HCT116 (cell line): ENCODE measurements at regions not wholly inside any gene's neighbourhood (a gene's known extent, or its start where the extent isn't known, plus 50 kb on each side); places are given as distances from the start of the nearest gene placed in this dataset.

Experiments used
- ATAC-seq: fragments of 200-7000 bp; cut with Tn5 transposase; 2 replicates; pipeline ENCODE4 v1.9.1; 2020; ENCODE audit warnings: mild to moderate bottlenecking, moderate library complexity
- BruUV-seq: library from RNA; stranded (reverse); fragments of 400-500 nt; replicated peaks from 2 replicates; lab custom pipeline; 2021; lab: Mats Ljungman, UMichigan
- CTCF ChIA-PET: fragments of 300-600 bp; sonication (Branson Sonifier 250); formaldehyde crosslinking; loops from one replicate; lab custom pipeline; 2021; ENCODE audit warnings: antibody characterized with exemption; lab: Charles Lee
- POLR2A ChIA-PET: fragments of 300-600, 350-600 bp; sonication (Branson Sonifier 250); formaldehyde crosslinking; loops from one replicate; lab custom pipeline; 2021; ENCODE audit warnings: antibody characterized with exemption; lab: Charles Lee
- RAD21 ChIA-PET, 2 experiments: fragments of 300-600 bp; sonication (Branson Sonifier 250); formaldehyde crosslinking; loops; one replicate each; lab custom pipeline; 2023; ENCODE audit warnings: low total read pairs in 2 of 2; ENCODE audit not compliant: uncharacterized antibody in 2 of 2, unreplicated experiment in 2 of 2, low non-redundant PET in 1 of 2; lab: Charles Lee
- DNase-seq: peaks from one replicate; pipeline ENCODE4 v3.0.0-alpha.2; 2010; ENCODE audit warnings: low read depth, low spot score
- H2AFZ ChIP-seq: fragments of 200-600 bp; shearing (Covaris generic), sonication (generic); 2 replicates; pipeline ENCODE4 v1.6.1; 2017; ENCODE audit warnings: low read depth, mixed run types, mixed read lengths, antibody characterized with exemption, low read length; ENCODE audit not compliant: poor library complexity, severe bottlenecking
- H3K27ac ChIP-seq: 2 replicates; pipeline ENCODE4 v1.5.1; 2012; ENCODE audit warnings: low read depth, low read length
- H3K27me3 ChIP-seq: fragments of 200-600 bp; sonication (generic); 2 replicates; pipeline ENCODE4 v1.6.1; 2016; ENCODE audit warnings: mixed run types, low read length, mixed read lengths; ENCODE audit not compliant: insufficient read depth
- H3K36me3 ChIP-seq, 2 experiments: fragments of 200-500 bp in 1 of 2; fragments of 200-600 bp in 1 of 2; sonication (Bioruptor generic) in 1 of 2; sonication (generic) in 1 of 2; 2 replicates each; pipeline versions ENCODE4 v1.5.1 to v1.6.1; 2014 to 2016; ENCODE audit warnings: low read length in 2 of 2, inconsistent platforms in 1 of 2, mixed read lengths in 1 of 2, mixed run types in 1 of 2; ENCODE audit not compliant: insufficient read depth in 2 of 2, control insufficient read depth in 1 of 2
- H3K4me1 ChIP-seq, 2 experiments: fragments of 200-600 bp in 1 of 2; sonication (generic) in 1 of 2; 2 replicates each; pipeline versions ENCODE4 v1.5.1 to v1.6.1; 2012 to 2017; ENCODE audit warnings: low read length in 2 of 2, inconsistent platforms in 1 of 2, mild to moderate bottlenecking in 1 of 2, mixed read lengths in 1 of 2, mixed run types in 1 of 2, moderate library complexity in 1 of 2; ENCODE audit not compliant: insufficient read depth in 2 of 2, control insufficient read depth in 1 of 2
- H3K4me2 ChIP-seq: fragments of 200-600 bp; sonication (generic); 2 replicates; pipeline ENCODE4 v1.6.1; 2017; ENCODE audit warnings: mixed run types, low read length, mixed read lengths
- H3K4me3 ChIP-seq, 2 experiments: fragments of 200-600 bp in 1 of 2; sonication (generic) in 1 of 2; replicated peaks in 1 of 2; 2 replicates each; pipeline ENCODE4 v1.5.1; 2011 to 2016; ENCODE audit warnings: low read length in 2 of 2, control low read depth in 1 of 2, low read depth in 1 of 2, mild to moderate bottlenecking in 1 of 2, mixed read lengths in 1 of 2, mixed run types in 1 of 2
- H3K79me2 ChIP-seq: fragments of 200-600 bp; sonication (generic); 2 replicates; pipeline ENCODE4 v1.6.1; 2017; ENCODE audit warnings: mild to moderate bottlenecking, mixed run types, low read length, moderate library complexity, mixed read lengths; ENCODE audit not compliant: insufficient read depth
- H3K9ac ChIP-seq: fragments of 200-600 bp; sonication (generic); 2 replicates; pipeline ENCODE4 v1.6.1; 2016; ENCODE audit warnings: low read length, mixed read lengths
- H3K9me2 ChIP-seq: fragments of 200-600 bp; sonication (generic), shearing (Covaris generic); 2 replicates; pipeline ENCODE4 v1.6.1; 2017; ENCODE audit warnings: mixed run types, mild to moderate bottlenecking, moderate library complexity; ENCODE audit not compliant: insufficient read depth
- H3K9me3 ChIP-seq, 2 experiments: fragments of 200-500 bp in 1 of 2; fragments of 200-600 bp in 1 of 2; sonication (Bioruptor generic) in 1 of 2; sonication (generic) in 1 of 2; 2 replicates each; pipeline ENCODE4 v1.6.1; 2014 to 2017; ENCODE audit warnings: low read length in 2 of 2, mixed read lengths in 2 of 2, inconsistent platforms in 1 of 2, low read depth in 1 of 2, mild to moderate bottlenecking in 1 of 2, mixed run types in 1 of 2, moderate library complexity in 1 of 2; ENCODE audit not compliant: control insufficient read depth in 1 of 2, insufficient read depth in 1 of 2
- H4K20me1 ChIP-seq: fragments of 200-600 bp; sonication (generic), shearing (Covaris generic); 2 replicates; pipeline ENCODE4 v1.6.1; 2017; ENCODE audit warnings: mixed run types, mild to moderate bottlenecking, moderate library complexity; ENCODE audit not compliant: insufficient read depth
- CTCF ChIP-seq, 3 experiments: fragments of 200-600 bp in 1 of 3; sonication (generic) in 1 of 3; IDR thresholded peaks in 2 of 3; conservative IDR thresholded peaks in 1 of 3; 2 replicates each; pipeline ENCODE4 v1.5.1; 2012 to 2017; ENCODE audit warnings: low read depth in 2 of 3, low read length in 2 of 3, antibody characterized with exemption in 1 of 3, borderline replicate concordance in 1 of 3, control low read depth in 1 of 3, mild to moderate bottlenecking in 1 of 3, mixed read lengths in 1 of 3, mixed run types in 1 of 3, moderate library complexity in 1 of 3; ENCODE audit not compliant: insufficient read depth in 1 of 3
- ELF1 ChIP-seq: IDR thresholded peaks from 2 replicates; pipeline ENCODE4 v1.6.1; 2012; ENCODE audit warnings: low read depth, borderline replicate concordance
- EZH2phosphoT487 ChIP-seq: fragments of 200-600 bp; IDR thresholded peaks from 2 replicates; pipeline ENCODE4 v1.6.1; 2018; ENCODE audit warnings: antibody characterized with exemption, borderline replicate concordance
- JUND ChIP-seq: IDR thresholded peaks from 2 replicates; pipeline ENCODE4 v1.6.1; 2012
- MAX ChIP-seq: IDR thresholded peaks from 2 replicates; pipeline ENCODE4 v1.6.1; 2012
- POLR2AphosphoS5 ChIP-seq: IDR thresholded peaks from 2 replicates; pipeline ENCODE4 v1.6.1; 2011; ENCODE audit warnings: mild to moderate bottlenecking, low read depth, low read length, moderate library complexity
- RAD21 ChIP-seq: IDR thresholded peaks from 2 replicates; pipeline ENCODE4 v1.6.1; 2012; ENCODE audit warnings: low read depth, mild to moderate bottlenecking
- SRF ChIP-seq: IDR thresholded peaks from 2 replicates; pipeline ENCODE4 v1.6.1; 2012; ENCODE audit warnings: low read depth
- ZBTB33 ChIP-seq: IDR thresholded peaks from 2 replicates; pipeline ENCODE4 v1.6.1; 2011; ENCODE audit warnings: mild to moderate bottlenecking, low read length, moderate library complexity; ENCODE audit not compliant: insufficient replicate concordance; ENCODE audit errors: extremely low read depth
- ZNF274 ChIP-seq: fragments of 200-500 bp; sonication (Bioruptor generic); IDR thresholded peaks from 2 replicates; pipeline ENCODE4 v1.6.1; 2014; ENCODE audit warnings: mild to moderate bottlenecking, low read depth, low read length, inconsistent platforms
- intact Hi-C: fragments of 100-400 bp; cut with micrococcal nuclease; formaldehyde crosslinking; loops from 2 replicates; pipeline ENCODE4 v1.10.0; 2022

- Histone ChIP-seq H3K4me1 (no peaks in the 10 kb centered on the region), H2AFZ (no peak overlapping the region), H3K9ac (no peak overlapping the region), H3K36me3 (no peaks in the 10 kb centered on the region), H3K27ac (no peak overlapping the region), H3K79me2 (no peaks in the 10 kb centered on the region), H3K4me2 (no peak overlapping the region), H3K27me3 (0 out of 2 replicates have a peak, but pooled peaks cover 4% of the 10 kb centered on the region), H3K9me3 (no peaks in the 10 kb centered on the region), H3K9me2 (no peaks in the 10 kb centered on the region), H3K4me3 (no peak overlapping the region), H4K20me1 (no peaks in the 10 kb centered on the region)
- CTCF ChIA-PET = no interaction called here
- RAD21 ChIA-PET = interaction anchor here in 1 of 2 experiments (0.6 kb wide), 1 partner anchor 1018 kb away, joined by 3 read pairs; no protein-coding TSS in a partner anchor
- POLR2A ChIA-PET = no interaction called here
- BruUV-seq = no TSS peak
- DNase-seq (no peak), ATAC-seq (no peak)
- intact Hi-C loops = no loop called here
- TF ChIP-seq MAX (no peak), ELF1 (no peak), ZBTB33 (no peak), JUND (no peak), EZH2phosphoT487 (no peak), SRF (no peak), POLR2AphosphoS5 (no peak), RAD21 (no peak), CTCF (IDR thresholded peaks at IDR 0.05 in 2 of 3, conservative IDR thresholded peaks at IDR 0.05 in 1 of 3; ENCODE audit: borderline replicate concordance in 1 of 3, insufficient read depth in 1 of 3, low read depth in 2 of 3, low read length in 2 of 3) (no peak), ZNF274 (no peak)
Observed at GRCh38 chr15:69529961-69530633, 77.5 kb downstream of the RPLP1 start.
